ENCODE measurements at regions not wholly inside any gene's neighbourhood (a gene's known extent, or its start where the extent isn't known, plus 50 kb on each side); places are given as distances from the start of the nearest gene placed in this dataset.

DNA sequence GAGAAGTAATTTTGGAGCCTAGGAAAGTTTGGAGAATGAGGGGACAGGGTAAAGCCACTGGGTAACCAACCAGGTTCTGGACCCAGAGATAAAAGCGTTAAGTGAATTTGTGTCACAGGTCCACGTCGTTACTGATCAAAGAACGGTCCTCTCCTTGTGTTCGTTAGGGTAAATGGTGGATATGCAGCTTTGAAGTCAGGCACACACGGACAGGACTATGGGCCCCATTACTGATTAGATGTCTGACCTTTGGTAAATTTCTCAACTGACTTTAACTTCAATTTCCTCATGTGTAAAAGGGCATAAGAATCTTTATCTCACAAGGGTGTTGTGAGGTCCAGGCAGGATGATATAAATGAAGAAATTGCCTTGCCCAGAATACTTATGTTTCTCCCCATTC lies 76.6 kb downstream of the EMP1 start:
- DNase-seq, result no peak

- no peak for DNase-seq
These were observed 74.3 kb downstream of the EMP1 start for GRCh38 chr12:13270817-13271216.

All from activated CD4-positive, alpha-beta T cell treated with anti-CD3 and anti-CD28 coated beads, Interleukin-10, Interleukin-2, amounts not matched to agents 100 ng/mL and 50 ng/mL, durations not matched to agents 16 hours and 8 hours (primary cell).